Astrocyte (in vitro differentiated cells and primary cell): ENCODE measurements at regions not wholly inside any gene's neighbourhood (a gene's known extent, or its start where the extent isn't known, plus 50 kb on each side); places are given as distances from the start of the nearest gene placed in this dataset.

Experiments
- DNase-seq: peaks from one replicate; pipeline ENCODE4 v3.0.0-alpha.2; 2010; ENCODE audit warnings: low read depth
- FAIRE-seq: peaks from 2 replicates; lab custom pipeline; 2011; peaks lifted over from hg19 to GRCh38; lab: Jason Lieb, UNC
- H2AFZ ChIP-seq: 2 replicates; pipeline ENCODE4 v1.6.0; 2012; ENCODE audit warnings: low read depth, low read length, inconsistent platforms
- H3K27ac ChIP-seq: 2 replicates; pipeline ENCODE4 v1.5.1; 2011; ENCODE audit warnings: low read depth, low read length, inconsistent platforms
- H3K27me3 ChIP-seq: 2 replicates; pipeline ENCODE4 v1.6.0; 2011; ENCODE audit warnings: low read length, inconsistent platforms; ENCODE audit not compliant: insufficient read depth
- H3K36me3 ChIP-seq: 2 replicates; pipeline ENCODE4 v1.5.1; 2011; ENCODE audit warnings: low read length, inconsistent platforms; ENCODE audit not compliant: insufficient read depth
- H3K4me1 ChIP-seq: 2 replicates; pipeline ENCODE4 v1.5.1; 2011; ENCODE audit warnings: low read length, inconsistent platforms; ENCODE audit not compliant: insufficient read depth
- H3K4me2 ChIP-seq: 2 replicates; pipeline ENCODE4 v1.6.0; 2012; ENCODE audit warnings: low read length, inconsistent platforms
- H3K4me3 ChIP-seq: 2 replicates; pipeline ENCODE4 v1.5.1; 2011; ENCODE audit warnings: low read depth, mild to moderate bottlenecking, low read length, inconsistent platforms; ENCODE audit not compliant: insufficient read depth
- H3K79me2 ChIP-seq: 2 replicates; pipeline ENCODE4 v1.6.0; 2012; ENCODE audit warnings: mild to moderate bottlenecking, low read length, inconsistent platforms; ENCODE audit not compliant: insufficient read depth
- H3K9ac ChIP-seq: 2 replicates; pipeline ENCODE4 v1.6.0; 2012; ENCODE audit warnings: mild to moderate bottlenecking, low read length, inconsistent platforms
- H3K9me3 ChIP-seq: 2 replicates; pipeline ENCODE4 v1.5.1; 2012; ENCODE audit warnings: low read depth, mild to moderate bottlenecking, low read length, inconsistent platforms; ENCODE audit not compliant: insufficient read depth
- H4K20me1 ChIP-seq: 2 replicates; pipeline ENCODE4 v1.6.0; 2012; ENCODE audit warnings: low read length, inconsistent platforms; ENCODE audit not compliant: insufficient read depth
- H3K27ac Mint-ChIP-seq: one replicate; pipeline ENCODE4 v1.8.0; 2021; ENCODE audit warnings: mild to moderate bottlenecking, mixed read lengths; ENCODE audit not compliant: unreplicated experiment
- H3K27me3 Mint-ChIP-seq: one replicate; pipeline ENCODE4 v1.8.0; 2021; ENCODE audit warnings: low read depth, mixed read lengths; ENCODE audit not compliant: unreplicated experiment
- H3K36me3 Mint-ChIP-seq: one replicate; pipeline ENCODE4 v1.8.0; 2021; ENCODE audit warnings: low read depth, mixed read lengths; ENCODE audit not compliant: unreplicated experiment
- H3K4me1 Mint-ChIP-seq: one replicate; pipeline ENCODE4 v1.8.0; 2021; ENCODE audit warnings: low read depth, mixed read lengths; ENCODE audit not compliant: unreplicated experiment
- H3K4me3 Mint-ChIP-seq: one replicate; pipeline ENCODE4 v1.8.0; 2021; ENCODE audit warnings: mild to moderate bottlenecking, moderate library complexity, mixed read lengths; ENCODE audit not compliant: unreplicated experiment
- H3K9me3 Mint-ChIP-seq: one replicate; pipeline ENCODE4 v1.8.0; 2021; ENCODE audit warnings: mild to moderate bottlenecking, mixed read lengths; ENCODE audit not compliant: unreplicated experiment
- EZH2 ChIP-seq: IDR thresholded peaks from 2 replicates; pipeline ENCODE4 v1.6.1; 2012; ENCODE audit warnings: mild to moderate bottlenecking, low read length, inconsistent platforms; ENCODE audit not compliant: insufficient read depth
- TF ChIP-seq, protein P1 (sequence below): IDR thresholded peaks from 2 replicates; pipeline ENCODE4 v1.5.1; 2011; ENCODE audit warnings: low read depth, mild to moderate bottlenecking, inconsistent platforms, low read length, moderate library complexity; ENCODE audit not compliant: insufficient read depth

DNA sequence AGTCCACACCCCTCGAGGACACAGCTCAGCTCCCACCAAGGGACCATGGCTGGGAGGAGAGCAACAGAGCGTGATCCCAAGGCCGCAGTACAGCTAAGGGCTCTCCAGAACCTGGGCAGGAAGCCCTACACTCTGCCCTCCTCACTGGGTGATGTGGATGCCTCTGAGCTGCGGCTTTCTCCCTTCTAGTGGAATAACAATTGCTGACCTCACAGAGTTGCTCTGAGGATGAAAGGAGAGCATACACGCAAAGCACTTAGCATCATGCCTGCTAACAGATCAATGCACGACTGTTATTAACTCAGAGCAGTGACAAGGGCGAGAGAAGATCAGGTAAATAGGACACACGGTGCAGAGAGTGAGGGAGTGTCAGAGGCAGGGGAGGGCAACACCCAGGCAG, 74.2 kb downstream of the ZFP36L2 start:
- TF ChIP-seq, protein P1, sequence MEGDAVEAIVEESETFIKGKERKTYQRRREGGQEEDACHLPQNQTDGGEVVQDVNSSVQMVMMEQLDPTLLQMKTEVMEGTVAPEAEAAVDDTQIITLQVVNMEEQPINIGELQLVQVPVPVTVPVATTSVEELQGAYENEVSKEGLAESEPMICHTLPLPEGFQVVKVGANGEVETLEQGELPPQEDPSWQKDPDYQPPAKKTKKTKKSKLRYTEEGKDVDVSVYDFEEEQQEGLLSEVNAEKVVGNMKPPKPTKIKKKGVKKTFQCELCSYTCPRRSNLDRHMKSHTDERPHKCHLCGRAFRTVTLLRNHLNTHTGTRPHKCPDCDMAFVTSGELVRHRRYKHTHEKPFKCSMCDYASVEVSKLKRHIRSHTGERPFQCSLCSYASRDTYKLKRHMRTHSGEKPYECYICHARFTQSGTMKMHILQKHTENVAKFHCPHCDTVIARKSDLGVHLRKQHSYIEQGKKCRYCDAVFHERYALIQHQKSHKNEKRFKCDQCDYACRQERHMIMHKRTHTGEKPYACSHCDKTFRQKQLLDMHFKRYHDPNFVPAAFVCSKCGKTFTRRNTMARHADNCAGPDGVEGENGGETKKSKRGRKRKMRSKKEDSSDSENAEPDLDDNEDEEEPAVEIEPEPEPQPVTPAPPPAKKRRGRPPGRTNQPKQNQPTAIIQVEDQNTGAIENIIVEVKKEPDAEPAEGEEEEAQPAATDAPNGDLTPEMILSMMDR, result no peak
- no peak for TF ChIP-seq EZH2
- Histone ChIP-seq H3K27ac (no peak overlapping the region), H3K79me2 (no peaks in the 10 kb centered on the region), H3K4me1 (no peaks in the 10 kb centered on the region), H3K27me3 (no peaks in the 10 kb centered on the region), H3K36me3 (no peaks in the 10 kb centered on the region), H3K4me3 (no peak overlapping the region), H2AFZ (no peak overlapping the region), H4K20me1 (no peaks in the 10 kb centered on the region), H3K9me3 (no peaks in the 10 kb centered on the region), H3K4me2 (no peak overlapping the region), H3K9ac (no peak overlapping the region)
- H3K36me3 Mint-ChIP-seq, result no peaks in the 10 kb centered on the region
- no peak overlapping the region for H3K27ac Mint-ChIP-seq
- DNase-seq (no peak), FAIRE-seq (no peak)
- H3K27me3 Mint-ChIP-seq, result peaks cover 34% of the 10 kb centered on the region
- no peak overlapping the region for H3K4me3 Mint-ChIP-seq
- no peaks in the 10 kb centered on the region for H3K9me3 Mint-ChIP-seq
- peaks cover 2% of the 10 kb centered on the region for H3K4me1 Mint-ChIP-seq

DNA sequence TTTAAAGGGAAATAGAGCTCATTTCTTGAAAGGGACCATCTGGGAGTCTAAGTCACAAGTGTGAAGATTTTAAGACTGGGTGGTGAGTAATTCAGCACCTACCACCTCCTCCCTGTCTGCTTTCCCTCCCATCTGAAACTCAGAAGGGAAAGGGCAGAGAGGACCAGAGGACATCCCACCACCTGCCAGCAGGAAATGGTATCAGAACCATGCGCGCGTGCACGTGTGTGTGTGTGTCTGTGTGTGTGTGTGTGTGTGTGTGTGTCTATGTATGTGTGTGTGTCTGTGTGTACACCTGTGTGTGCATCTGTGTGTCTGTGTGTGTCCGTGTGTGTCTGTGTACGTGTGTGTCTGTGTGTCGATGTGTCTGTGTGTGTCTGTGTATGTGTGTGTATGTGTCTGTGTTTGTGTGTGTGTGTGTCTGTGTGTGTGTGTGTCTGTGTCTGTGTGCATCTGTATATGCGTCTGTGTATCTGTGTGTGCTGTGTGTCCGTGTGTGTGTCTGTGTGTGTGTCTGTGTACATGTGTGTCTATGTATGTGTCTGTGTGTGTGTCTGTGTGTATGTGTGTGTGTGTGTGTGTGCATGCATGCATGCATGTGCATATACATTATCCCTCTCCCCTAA, 76.8 kb downstream of the ZFP36L2 start:
- no peak overlapping the region for H3K4me3 ChIP-seq
- H3K36me3 ChIP-seq, result no peaks in the 10 kb centered on the region
- H2AFZ ChIP-seq, result no peak overlapping the region
- Mint-ChIP-seq H3K4me1 (peaks cover 2% of the 10 kb centered on the region), H3K27ac (no peak overlapping the region), H3K36me3 (no peaks in the 10 kb centered on the region), H3K4me3 (no peak overlapping the region), H3K27me3 (peaks cover 27% of the 10 kb centered on the region), H3K9me3 (no peaks in the 10 kb centered on the region)
- H4K20me1 ChIP-seq, result no peaks in the 10 kb centered on the region
- no peak for FAIRE-seq
- no peak overlapping the region for H3K9ac ChIP-seq
- TF ChIP-seq, protein P1, result no peak
- no peak for TF ChIP-seq EZH2
- no peaks in the 10 kb centered on the region for H3K79me2 ChIP-seq
- H3K4me2 ChIP-seq, result no peak overlapping the region
- H3K27ac ChIP-seq, result no peak overlapping the region
- H3K9me3 ChIP-seq, result no peaks in the 10 kb centered on the region
- H3K4me1 ChIP-seq, result no peaks in the 10 kb centered on the region
- no peaks in the 10 kb centered on the region for H3K27me3 ChIP-seq
- DNase-seq, result no peak

DNA sequence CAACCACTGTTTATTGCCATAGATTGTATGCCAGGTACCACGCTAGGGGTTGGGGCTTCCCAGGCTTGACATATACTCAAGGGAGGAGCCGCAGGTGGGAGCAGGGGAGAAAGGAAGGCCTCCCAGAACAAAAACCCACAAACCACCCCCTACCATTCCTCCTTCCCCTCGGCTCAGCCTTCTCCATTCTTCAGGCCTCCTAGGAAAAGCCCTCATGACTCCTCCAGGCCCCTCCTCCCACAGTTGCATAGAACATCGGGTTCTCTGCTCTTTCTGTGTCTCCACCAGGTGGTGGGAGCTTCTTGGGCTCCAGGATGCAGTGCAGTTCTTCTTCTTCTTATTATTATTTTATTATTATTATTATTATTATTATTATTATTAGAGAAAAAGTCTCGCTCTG, 80.3 kb downstream of the ZFP36L2 start:
- H3K4me2 ChIP-seq, result no peak overlapping the region
- no peaks in the 10 kb centered on the region for H3K4me1 ChIP-seq
- FAIRE-seq (no peak), DNase-seq (no peak)
- H3K9me3 ChIP-seq, result no peaks in the 10 kb centered on the region
- no peak overlapping the region for H3K9ac ChIP-seq
- no peak overlapping the region for H3K27ac ChIP-seq
- Mint-ChIP-seq H3K27me3 (peaks cover 9% of the 10 kb centered on the region), H3K9me3 (no peaks in the 10 kb centered on the region), H3K27ac (no peak overlapping the region), H3K36me3 (no peaks in the 10 kb centered on the region), H3K4me3 (no peak overlapping the region), H3K4me1 (peaks cover 2% of the 10 kb centered on the region)
- no peaks in the 10 kb centered on the region for H3K36me3 ChIP-seq
- no peaks in the 10 kb centered on the region for H3K27me3 ChIP-seq
- no peaks in the 10 kb centered on the region for H4K20me1 ChIP-seq
- H2AFZ ChIP-seq, result no peak overlapping the region
- TF ChIP-seq, protein P1, result no peak
- TF ChIP-seq EZH2, result no peak
- no peak overlapping the region for H3K4me3 ChIP-seq
- H3K79me2 ChIP-seq, result no peaks in the 10 kb centered on the region
